Astrocyte (in vitro differentiated cells and primary cell): ENCODE measurements at regions not wholly inside any gene's neighbourhood (a gene's known extent, or its start where the extent isn't known, plus 50 kb on each side); places are given as distances from the start of the nearest gene placed in this dataset.

ENCODE experiments used
- DNase-seq: peaks from one replicate; pipeline ENCODE4 v3.0.0-alpha.2; 2010; ENCODE audit warnings: low read depth
- FAIRE-seq: peaks from 2 replicates; lab custom pipeline; 2011; peaks lifted over from hg19 to GRCh38; lab: Jason Lieb, UNC
- H2AFZ ChIP-seq: 2 replicates; pipeline ENCODE4 v1.6.0; 2012; ENCODE audit warnings: low read depth, low read length, inconsistent platforms
- H3K27ac ChIP-seq: 2 replicates; pipeline ENCODE4 v1.5.1; 2011; ENCODE audit warnings: low read depth, low read length, inconsistent platforms
- H3K27me3 ChIP-seq: 2 replicates; pipeline ENCODE4 v1.6.0; 2011; ENCODE audit warnings: low read length, inconsistent platforms; ENCODE audit not compliant: insufficient read depth
- H3K36me3 ChIP-seq: 2 replicates; pipeline ENCODE4 v1.5.1; 2011; ENCODE audit warnings: low read length, inconsistent platforms; ENCODE audit not compliant: insufficient read depth
- H3K4me1 ChIP-seq: 2 replicates; pipeline ENCODE4 v1.5.1; 2011; ENCODE audit warnings: low read length, inconsistent platforms; ENCODE audit not compliant: insufficient read depth
- H3K4me2 ChIP-seq: 2 replicates; pipeline ENCODE4 v1.6.0; 2012; ENCODE audit warnings: low read length, inconsistent platforms
- H3K4me3 ChIP-seq: 2 replicates; pipeline ENCODE4 v1.5.1; 2011; ENCODE audit warnings: low read depth, mild to moderate bottlenecking, low read length, inconsistent platforms; ENCODE audit not compliant: insufficient read depth
- H3K79me2 ChIP-seq: 2 replicates; pipeline ENCODE4 v1.6.0; 2012; ENCODE audit warnings: mild to moderate bottlenecking, low read length, inconsistent platforms; ENCODE audit not compliant: insufficient read depth
- H3K9ac ChIP-seq: 2 replicates; pipeline ENCODE4 v1.6.0; 2012; ENCODE audit warnings: mild to moderate bottlenecking, low read length, inconsistent platforms
- H3K9me3 ChIP-seq: 2 replicates; pipeline ENCODE4 v1.5.1; 2012; ENCODE audit warnings: low read depth, mild to moderate bottlenecking, low read length, inconsistent platforms; ENCODE audit not compliant: insufficient read depth
- H4K20me1 ChIP-seq: 2 replicates; pipeline ENCODE4 v1.6.0; 2012; ENCODE audit warnings: low read length, inconsistent platforms; ENCODE audit not compliant: insufficient read depth
- H3K27ac Mint-ChIP-seq: one replicate; pipeline ENCODE4 v1.8.0; 2021; ENCODE audit warnings: mild to moderate bottlenecking, mixed read lengths; ENCODE audit not compliant: unreplicated experiment
- H3K27me3 Mint-ChIP-seq: one replicate; pipeline ENCODE4 v1.8.0; 2021; ENCODE audit warnings: low read depth, mixed read lengths; ENCODE audit not compliant: unreplicated experiment
- H3K36me3 Mint-ChIP-seq: one replicate; pipeline ENCODE4 v1.8.0; 2021; ENCODE audit warnings: low read depth, mixed read lengths; ENCODE audit not compliant: unreplicated experiment
- H3K4me1 Mint-ChIP-seq: one replicate; pipeline ENCODE4 v1.8.0; 2021; ENCODE audit warnings: low read depth, mixed read lengths; ENCODE audit not compliant: unreplicated experiment
- H3K4me3 Mint-ChIP-seq: one replicate; pipeline ENCODE4 v1.8.0; 2021; ENCODE audit warnings: mild to moderate bottlenecking, moderate library complexity, mixed read lengths; ENCODE audit not compliant: unreplicated experiment
- H3K9me3 Mint-ChIP-seq: one replicate; pipeline ENCODE4 v1.8.0; 2021; ENCODE audit warnings: mild to moderate bottlenecking, mixed read lengths; ENCODE audit not compliant: unreplicated experiment
- CTCF ChIP-seq: IDR thresholded peaks from 2 replicates; pipeline ENCODE4 v1.5.1; 2011; ENCODE audit warnings: low read depth, mild to moderate bottlenecking, inconsistent platforms, low read length, moderate library complexity; ENCODE audit not compliant: insufficient read depth
- EZH2 ChIP-seq: IDR thresholded peaks from 2 replicates; pipeline ENCODE4 v1.6.1; 2012; ENCODE audit warnings: mild to moderate bottlenecking, low read length, inconsistent platforms; ENCODE audit not compliant: insufficient read depth

- H3K36me3 ChIP-seq, result no peaks in the 10 kb centered on the region
- H3K36me3 Mint-ChIP-seq, result no peaks in the 10 kb centered on the region
- peaks cover 3% of the 10 kb centered on the region for H3K4me1 Mint-ChIP-seq
- H2AFZ ChIP-seq, result no peak overlapping the region
- no peak overlapping the region for H3K9ac ChIP-seq
- H3K9me3 ChIP-seq, result no peaks in the 10 kb centered on the region
- peaks cover 2% of the 10 kb centered on the region for H3K27me3 ChIP-seq
- DNase-seq (no peak), FAIRE-seq (no peak)
- no peak overlapping the region for H3K4me2 ChIP-seq
- H3K79me2 ChIP-seq, result no peaks in the 10 kb centered on the region
- TF ChIP-seq CTCF (no peak), EZH2 (no peak)
- H3K27ac Mint-ChIP-seq, result no peak overlapping the region
- H3K4me3 Mint-ChIP-seq, result no peak overlapping the region
- H3K4me1 ChIP-seq, result no peaks in the 10 kb centered on the region
- H3K4me3 ChIP-seq, result no peak overlapping the region
- no peaks in the 10 kb centered on the region for H3K9me3 Mint-ChIP-seq
- H3K27ac ChIP-seq, result no peak overlapping the region
- H4K20me1 ChIP-seq, result no peaks in the 10 kb centered on the region
- H3K27me3 Mint-ChIP-seq, result peaks cover 6% of the 10 kb centered on the region
Observed at GRCh38 chr18:51447351-51448342, 250.2 kb upstream of the MEX3C start.

GRCh38 chr18:51448949-51449348, 251.5 kb upstream of the MEX3C start:
- TF ChIP-seq CTCF (no peak), EZH2 (no peak)
- H3K4me3 Mint-ChIP-seq, result no peak overlapping the region
- Histone ChIP-seq H3K4me3 (no peak overlapping the region), H3K27ac (no peak overlapping the region), H2AFZ (no peak overlapping the region), H3K27me3 (peaks cover 2% of the 10 kb centered on the region), H3K9ac (no peak overlapping the region), H4K20me1 (no peaks in the 10 kb centered on the region), H3K4me1 (no peaks in the 10 kb centered on the region), H3K36me3 (no peaks in the 10 kb centered on the region), H3K4me2 (no peak overlapping the region), H3K9me3 (no peaks in the 10 kb centered on the region), H3K79me2 (no peaks in the 10 kb centered on the region)
- no peaks in the 10 kb centered on the region for H3K9me3 Mint-ChIP-seq
- no peak overlapping the region for H3K27ac Mint-ChIP-seq
- FAIRE-seq (no peak), DNase-seq (no peak)
- peaks cover 3% of the 10 kb centered on the region for H3K4me1 Mint-ChIP-seq
- peaks cover 6% of the 10 kb centered on the region for H3K27me3 Mint-ChIP-seq
- no peaks in the 10 kb centered on the region for H3K36me3 Mint-ChIP-seq

GRCh38 chr18:51453594-51453993, 256.1 kb upstream of the MEX3C start:
- no peaks in the 10 kb centered on the region for H3K9me3 ChIP-seq
- H3K9ac ChIP-seq, result no peak overlapping the region
- TF ChIP-seq CTCF, result no peak
- no peak for TF ChIP-seq EZH2
- no peak overlapping the region for H3K4me3 Mint-ChIP-seq
- peaks cover under 1% of the 10 kb centered on the region for H3K27me3 ChIP-seq
- H4K20me1 ChIP-seq, result no peaks in the 10 kb centered on the region
- no peak for DNase-seq
- no peak overlapping the region for H3K27ac ChIP-seq
- H3K4me1 ChIP-seq, result no peaks in the 10 kb centered on the region
- peaks cover 8% of the 10 kb centered on the region for H3K27me3 Mint-ChIP-seq
- H3K9me3 Mint-ChIP-seq, result no peaks in the 10 kb centered on the region
- no peak overlapping the region for H3K4me2 ChIP-seq
- no peak for FAIRE-seq
- no peaks in the 10 kb centered on the region for H3K4me1 Mint-ChIP-seq
- H3K36me3 Mint-ChIP-seq, result no peaks in the 10 kb centered on the region
- H2AFZ ChIP-seq, result no peak overlapping the region
- no peak overlapping the region for H3K4me3 ChIP-seq
- no peaks in the 10 kb centered on the region for H3K79me2 ChIP-seq
- no peaks in the 10 kb centered on the region for H3K36me3 ChIP-seq
- no peak overlapping the region for H3K27ac Mint-ChIP-seq
